HEK293 (cell line): ENCODE measurements at regions not wholly inside any gene's neighbourhood (a gene's known extent, or its start where the extent isn't known, plus 50 kb on each side); places are given as distances from the start of the nearest gene placed in this dataset.
A peak's percentile ranks its signal among the peaks of the same experiment; 100 is the strongest.

Experiments
- CTCF ChIA-PET: fragments of 350-600 bp; formaldehyde crosslinking; extraction: SDS; loops from one replicate; lab custom pipeline; 2021; ENCODE audit warnings: antibody characterized with exemption; lab: Yijun Ruan, JAX
- POLR2A ChIA-PET: fragments of 300-600 bp; formaldehyde crosslinking; extraction: SDS; loops from one replicate; lab custom pipeline; 2020; ENCODE audit warnings: antibody characterized with exemption, inconsistent platforms; lab: Yijun Ruan, JAX
- H3K27ac ChIP-seq: fragments of 200-500 bp; sonication (Bioruptor generic); 2 replicates; pipeline ENCODE4 v1.5.1; 2014; ENCODE audit warnings: low read depth, low read length, control low read depth, inconsistent platforms; ENCODE audit errors: extremely low read depth
- H3K36me3 ChIP-seq, 2 experiments: fragments of 200-500 bp in 1 of 2; sonication (Bioruptor generic) in 1 of 2; 1 replicate in 1 of 2; 2 replicates in 1 of 2; pipeline ENCODE4 v1.5.1; 2014 to 2017; ENCODE audit warnings: inconsistent platforms in 2 of 2, low read length in 2 of 2; ENCODE audit not compliant: control insufficient read depth in 2 of 2, insufficient read depth in 1 of 2
- H3K4me1 ChIP-seq: fragments of 200-500 bp; sonication (Bioruptor generic); 2 replicates; pipeline ENCODE4 v1.5.1; 2014; ENCODE audit warnings: mild to moderate bottlenecking, low read length, inconsistent platforms; ENCODE audit not compliant: control insufficient read depth, insufficient read depth
- H3K4me3 ChIP-seq: 2 replicates; pipeline ENCODE4 v1.5.1; 2011; ENCODE audit warnings: low read depth, mild to moderate bottlenecking, control low read depth, low read length, moderate library complexity
- H3K9me3 ChIP-seq: fragments of 200-500 bp; sonication (Bioruptor generic); 2 replicates; pipeline ENCODE4 v1.5.1; 2014; ENCODE audit warnings: low read depth, low read length, inconsistent platforms; ENCODE audit not compliant: control insufficient read depth, insufficient read depth
- ATF2 ChIP-seq: fragments of 450-650 bp; formaldehyde crosslinking; IDR thresholded peaks from 2 replicates; pipeline ENCODE4 v1.5.1; 2016; ENCODE audit warnings: missing biosample characterization, missing genetic modification characterization, low read depth
- HOXC10 ChIP-seq: sonication (generic); formaldehyde crosslinking; IDR thresholded peaks from 2 replicates; pipeline ENCODE4 v1.8.1; 2023; ENCODE audit warnings: mild to moderate bottlenecking, missing genetic modification reagents
- MZF1 ChIP-seq: fragments of 450-650 bp; formaldehyde crosslinking; IDR thresholded peaks from 2 replicates; pipeline ENCODE4 v1.5.1; 2017; ENCODE audit warnings: missing biosample characterization, missing genetic modification characterization, borderline replicate concordance
- PRDM1 ChIP-seq: fragments of 450-650 bp; formaldehyde crosslinking; IDR thresholded peaks from 2 replicates; pipeline ENCODE4; 2016; ENCODE audit warnings: missing biosample characterization, missing genetic modification characterization
- SP7 ChIP-seq: fragments of 450-650 bp; formaldehyde crosslinking; IDR thresholded peaks from 2 replicates; pipeline ENCODE4 v1.5.1; 2016; ENCODE audit warnings: missing biosample characterization, missing genetic modification characterization
- YY1 ChIP-seq: fragments of 450-650 bp; formaldehyde crosslinking; IDR thresholded peaks from 2 replicates; pipeline ENCODE4 v1.5.1; 2018; ENCODE audit warnings: missing biosample characterization, missing genetic modification characterization
- ZBTB8A ChIP-seq: fragments of 450-650 bp; formaldehyde crosslinking; IDR thresholded peaks from 2 replicates; pipeline ENCODE4 v1.5.1; 2016; ENCODE audit warnings: missing biosample characterization, missing genetic modification characterization
- ZNF133 ChIP-seq: fragments of 450-650 bp; formaldehyde crosslinking; IDR thresholded peaks from 2 replicates; pipeline ENCODE4 v1.5.1; 2016; ENCODE audit warnings: missing biosample characterization, missing genetic modification characterization
- ZNF140 ChIP-seq: fragments of 450-650 bp; formaldehyde crosslinking; IDR thresholded peaks from 2 replicates; pipeline ENCODE4 v1.5.1; 2016; ENCODE audit warnings: missing biosample characterization, missing genetic modification characterization
- ZNF146 ChIP-seq: fragments of 450-650 bp; formaldehyde crosslinking; IDR thresholded peaks from 2 replicates; pipeline ENCODE4 v1.5.1; 2016; ENCODE audit warnings: missing biosample characterization, missing genetic modification characterization
- ZNF324 ChIP-seq: fragments of 450-650 bp; formaldehyde crosslinking; IDR thresholded peaks from 2 replicates; pipeline ENCODE4 v1.5.1; 2016; ENCODE audit warnings: missing biosample characterization, missing genetic modification characterization
- ZNF335 ChIP-seq: fragments of 450-650 bp; formaldehyde crosslinking; conservative IDR thresholded peaks from 2 replicates; pipeline ENCODE4 v1.5.1; 2016; ENCODE audit warnings: missing biosample characterization, missing genetic modification characterization
- ZNF341 ChIP-seq: fragments of 450-650 bp; formaldehyde crosslinking; IDR thresholded peaks from 2 replicates; pipeline ENCODE4; 2016; ENCODE audit warnings: low read depth, missing biosample characterization, missing genetic modification characterization
- ZNF350 ChIP-seq: fragments of 450-650 bp; formaldehyde crosslinking; IDR thresholded peaks from 2 replicates; pipeline ENCODE4 v1.5.0; 2017; ENCODE audit warnings: missing biosample characterization, mild to moderate bottlenecking, missing genetic modification characterization
- ZNF394 ChIP-seq: fragments of 450-650 bp; formaldehyde crosslinking; IDR thresholded peaks from 2 replicates; pipeline ENCODE4 v1.5.1; 2016; ENCODE audit warnings: missing biosample characterization, missing genetic modification characterization, mild to moderate bottlenecking, moderate library complexity, borderline replicate concordance
- ZNF416 ChIP-seq: fragments of 450-650 bp; formaldehyde crosslinking; IDR thresholded peaks from 2 replicates; pipeline ENCODE4 v1.5.1; 2016; ENCODE audit warnings: missing biosample characterization, missing genetic modification characterization
- ZNF544 ChIP-seq: fragments of 450-650 bp; formaldehyde crosslinking; IDR thresholded peaks from 2 replicates; pipeline ENCODE4 v1.5.0; 2017; ENCODE audit warnings: missing biosample characterization, missing genetic modification characterization
- ZNF555 ChIP-seq: fragments of 450-650 bp; formaldehyde crosslinking; conservative IDR thresholded peaks from 2 replicates; pipeline ENCODE4 v1.5.1; 2017; ENCODE audit warnings: missing biosample characterization, mild to moderate bottlenecking, missing genetic modification characterization, inconsistent platforms
- ZNF558 ChIP-seq: fragments of 450-650 bp; formaldehyde crosslinking; IDR thresholded peaks from 2 replicates; pipeline ENCODE4 v1.5.1; 2016; ENCODE audit warnings: missing biosample characterization, missing genetic modification characterization
- ZNF560 ChIP-seq: fragments of 450-650 bp; formaldehyde crosslinking; IDR thresholded peaks from 2 replicates; pipeline ENCODE4 v1.5.1; 2017; ENCODE audit warnings: missing biosample characterization, missing genetic modification characterization, borderline replicate concordance
- ZNF596 ChIP-seq: fragments of 450-650 bp; IDR thresholded peaks from 2 replicates; pipeline ENCODE4 v1.5.0; 2018; ENCODE audit warnings: missing biosample characterization, mild to moderate bottlenecking, missing genetic modification characterization, moderate library complexity
- ZNF701 ChIP-seq: fragments of 450-650 bp; formaldehyde crosslinking; IDR thresholded peaks from 2 replicates; pipeline ENCODE4 v1.5.1; 2016; ENCODE audit warnings: missing biosample characterization, missing genetic modification characterization
- ZNF792 ChIP-seq: fragments of 450-650 bp; formaldehyde crosslinking; IDR thresholded peaks from 2 replicates; pipeline ENCODE4 v1.5.1; 2016; ENCODE audit warnings: missing biosample characterization, missing genetic modification characterization
- TF ChIP-seq, protein P1 (sequence below): fragments of 450-650 bp; formaldehyde crosslinking; conservative IDR thresholded peaks from 2 replicates; pipeline ENCODE4 v1.5.1; 2016; ENCODE audit warnings: low read depth, missing biosample characterization, missing genetic modification characterization

- TF ChIP-seq MZF1 (tag by site-specific recombination) = no peak
- TF ChIP-seq ZNF792 (tag by site-specific recombination) = no peak
- TF ChIP-seq SP7 = peak; percentile 89
These were observed 77.0 kb downstream of the SMIM21 start (continued) for GRCh38 chr18:75350512-75350839.

- POLR2A ChIA-PET = no interaction called here
- Histone ChIP-seq H3K27ac (no peak overlapping the region), H3K4me1 (peaks cover 8% of the 10 kb centered on the region; the same call in 1 of the 2 replicates), H3K4me3 (no peak overlapping the region), H3K36me3 (no peaks in the 10 kb centered on the region), H3K9me3 (peaks cover 2% of the 10 kb centered on the region; the same call in 1 of the 2 replicates)
- CTCF ChIA-PET = no interaction called here
- TF ChIP-seq ZNF394 (no peak), ZNF558 (tag by site-specific recombination) (no peak), ZNF341 (tag by site-specific recombination) (no peak), ZNF416 (tag by site-specific recombination) (no peak), ZBTB8A (no peak)
These were observed 77.6 kb downstream of the SMIM21 start for GRCh38 chr18:75349668-75350511.

DNA sequence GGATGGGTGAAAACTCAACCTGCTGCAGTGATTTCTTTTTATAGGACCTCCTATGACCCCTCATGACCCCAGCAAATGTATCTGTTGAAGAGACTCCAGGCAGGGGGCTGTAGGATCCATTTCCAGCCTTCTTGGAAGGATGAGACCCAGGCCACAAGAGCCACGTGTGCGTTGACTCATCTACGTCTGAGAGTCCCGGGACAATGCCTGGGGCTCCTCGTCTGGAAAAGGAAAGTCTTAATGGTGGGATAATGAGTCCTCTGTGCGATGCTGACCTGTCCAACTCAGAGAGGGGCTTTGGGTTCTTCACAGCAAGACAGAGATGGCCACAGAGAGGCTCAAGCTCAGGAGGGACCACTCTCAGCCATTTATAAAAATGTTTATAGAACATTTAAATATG, 80.8 kb downstream of the SMIM21 start:
- Histone ChIP-seq H3K4me1 (peaks cover 8% of the 10 kb centered on the region; the same call in 1 of the 2 replicates), H3K9me3 (no peaks in the 10 kb centered on the region), H3K4me3 (no peak overlapping the region), H3K36me3 (no peaks in the 10 kb centered on the region), H3K27ac (no peak overlapping the region)
- TF ChIP-seq ATF2 (tag by site-specific recombination) = no peak
- no peak for TF ChIP-seq ZNF701 (tag by site-specific recombination)
- TF ChIP-seq ZNF596 = no peak
- no peak for TF ChIP-seq HOXC10 (CRISPR knock-in tag)
- no peak for TF ChIP-seq ZNF133 (tag by site-specific recombination)
- no peak for TF ChIP-seq ZNF544
- no peak for TF ChIP-seq ZNF335 (tag by site-specific recombination)
- TF ChIP-seq ZNF350 (tag by site-specific recombination) = no peak
- TF ChIP-seq, protein P1, sequence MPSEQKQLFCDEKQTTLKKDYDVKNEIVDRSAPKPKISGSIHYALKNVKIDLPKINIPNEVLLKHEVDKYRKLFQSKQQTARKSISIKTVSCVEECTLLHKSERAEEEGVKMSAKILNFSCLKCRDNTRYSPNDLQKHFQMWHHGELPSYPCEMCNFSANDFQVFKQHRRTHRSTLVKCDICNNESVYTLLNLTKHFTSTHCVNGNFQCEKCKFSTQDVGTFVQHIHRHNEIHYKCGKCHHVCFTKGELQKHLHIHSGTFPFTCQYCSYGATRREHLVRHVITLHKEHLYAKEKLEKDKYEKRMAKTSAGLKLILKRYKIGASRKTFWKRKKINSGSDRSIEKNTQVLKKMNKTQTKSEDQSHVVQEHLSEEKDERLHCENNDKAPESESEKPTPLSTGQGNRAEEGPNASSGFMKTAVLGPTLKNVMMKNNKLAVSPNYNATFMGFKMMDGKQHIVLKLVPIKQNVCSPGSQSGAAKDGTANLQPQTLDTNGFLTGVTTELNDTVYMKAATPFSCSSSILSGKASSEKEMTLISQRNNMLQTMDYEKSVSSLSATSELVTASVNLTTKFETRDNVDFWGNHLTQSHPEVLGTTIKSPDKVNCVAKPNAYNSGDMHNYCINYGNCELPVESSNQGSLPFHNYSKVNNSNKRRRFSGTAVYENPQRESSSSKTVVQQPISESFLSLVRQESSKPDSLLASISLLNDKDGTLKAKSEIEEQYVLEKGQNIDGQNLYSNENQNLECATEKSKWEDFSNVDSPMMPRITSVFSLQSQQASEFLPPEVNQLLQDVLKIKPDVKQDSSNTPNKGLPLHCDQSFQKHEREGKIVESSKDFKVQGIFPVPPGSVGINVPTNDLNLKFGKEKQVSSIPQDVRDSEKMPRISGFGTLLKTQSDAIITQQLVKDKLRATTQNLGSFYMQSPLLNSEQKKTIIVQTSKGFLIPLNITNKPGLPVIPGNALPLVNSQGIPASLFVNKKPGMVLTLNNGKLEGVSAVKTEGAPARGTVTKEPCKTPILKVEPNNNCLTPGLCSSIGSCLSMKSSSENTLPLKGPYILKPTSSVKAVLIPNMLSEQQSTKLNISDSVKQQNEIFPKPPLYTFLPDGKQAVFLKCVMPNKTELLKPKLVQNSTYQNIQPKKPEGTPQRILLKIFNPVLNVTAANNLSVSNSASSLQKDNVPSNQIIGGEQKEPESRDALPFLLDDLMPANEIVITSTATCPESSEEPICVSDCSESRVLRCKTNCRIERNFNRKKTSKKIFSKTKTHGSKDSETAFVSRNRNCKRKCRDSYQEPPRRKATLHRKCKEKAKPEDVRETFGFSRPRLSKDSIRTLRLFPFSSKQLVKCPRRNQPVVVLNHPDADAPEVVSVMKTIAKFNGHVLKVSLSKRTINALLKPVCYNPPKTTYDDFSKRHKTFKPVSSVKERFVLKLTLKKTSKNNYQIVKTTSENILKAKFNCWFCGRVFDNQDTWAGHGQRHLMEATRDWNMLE = no peak
- TF ChIP-seq YY1 (tag by site-specific recombination) = no peak
- TF ChIP-seq ZNF555 (tag by site-specific recombination) = no peak
- no peak for TF ChIP-seq ZNF560 (tag by site-specific recombination)
- TF ChIP-seq PRDM1 (tag by site-specific recombination) = no peak
- TF ChIP-seq ZNF140 (tag by site-specific recombination) = no peak
- no peak for TF ChIP-seq ZNF324
- no peak for TF ChIP-seq ZNF146
- POLR2A ChIA-PET = no interaction called here
- CTCF ChIA-PET = no interaction called here
